Naive B cell (primary cell): ENCODE measurements at regions not wholly inside any gene's neighbourhood (a gene's known extent, or its start where the extent isn't known, plus 50 kb on each side); places are given as distances from the start of the nearest gene placed in this dataset.

Experiments
- ATAC-seq, 2 donors: fragments of 150-1000 bp; cut with Tn5 transposase; 2 replicates each; pipeline ENCODE4 v1.10.0; 2021; ENCODE audit warnings: low read depth in 2 of 2, mild to moderate bottlenecking in 2 of 2, moderate library complexity in 2 of 2
- DNase-seq: peaks from one replicate; pipeline ENCODE4 v3.0.0; 2022
- H3K27ac Mint-ChIP-seq, 6 donors: one replicate each; pipeline ENCODE4 v1.8.0; 2020 to 2022; ENCODE audit warnings: mild to moderate bottlenecking in 6 of 6, mixed read lengths in 6 of 6, moderate library complexity in 5 of 6, inconsistent platforms in 2 of 6
- H3K27me3 Mint-ChIP-seq, 3 donors: one replicate each; pipeline ENCODE4 v1.8.0; 2021 to 2022; ENCODE audit warnings: mixed read lengths in 3 of 3, mild to moderate bottlenecking in 1 of 3
- H3K36me3 Mint-ChIP-seq, 2 donors: one replicate each; pipeline ENCODE4 v1.8.0; 2020 to 2022; ENCODE audit warnings: mixed read lengths in 2 of 2, inconsistent platforms in 1 of 2, mild to moderate bottlenecking in 1 of 2
- H3K4me1 Mint-ChIP-seq, 3 donors: one replicate each; pipeline ENCODE4 v1.8.0; 2020 to 2022; ENCODE audit warnings: mixed read lengths in 3 of 3, inconsistent platforms in 1 of 3, mild to moderate bottlenecking in 1 of 3, moderate library complexity in 1 of 3
- H3K4me3 Mint-ChIP-seq, 8 donors: one replicate each; pipeline ENCODE4 v1.8.0; 2020 to 2022; ENCODE audit warnings: mild to moderate bottlenecking in 8 of 8, mixed read lengths in 8 of 8, moderate library complexity in 8 of 8, inconsistent platforms in 2 of 8
- H3K9me3 Mint-ChIP-seq, 7 donors: one replicate each; pipeline ENCODE4 v1.8.0; 2020 to 2022; ENCODE audit warnings: mixed read lengths in 7 of 7, mild to moderate bottlenecking in 5 of 7, inconsistent platforms in 2 of 7, moderate library complexity in 1 of 7

- H3K36me3 Mint-ChIP-seq: no peaks in the 10 kb centered on the region
- DNase-seq (no peak), ATAC-seq (no peak)
- no peak overlapping the region for H3K27ac Mint-ChIP-seq
- no peaks in the 10 kb centered on the region for H3K4me1 Mint-ChIP-seq
- no peak overlapping the region for H3K4me3 Mint-ChIP-seq
- H3K27me3 Mint-ChIP-seq: no peaks in the 10 kb centered on the region
- peaks cover 0 to 11% (median 2%) of the 10 kb centered on the region in 7 donors for H3K9me3 Mint-ChIP-seq
Observed at GRCh38 chr21:27649323-27649722, 682.4 kb upstream of the ADAMTS5 start.

- H3K27ac Mint-ChIP-seq: no peak overlapping the region
- no peaks in the 10 kb centered on the region for H3K4me1 Mint-ChIP-seq
Observed at GRCh38 chr21:27648560-27648959, 681.7 kb upstream of the ADAMTS5 start.

GRCh38 chr21:27647921-27648320, 681.0 kb upstream of the ADAMTS5 start:
- Mint-ChIP-seq H3K27ac (no peak overlapping the region), H3K27me3 (no peaks in the 10 kb centered on the region), H3K4me1 (no peaks in the 10 kb centered on the region), H3K4me3 (no peak overlapping the region), H3K36me3 (no peaks in the 10 kb centered on the region), H3K9me3 (peaks cover 0 to 15% (median 3%) of the 10 kb centered on the region in 7 donors)
- no peak for ATAC-seq
- no peak for DNase-seq

More at GRCh38 chr21:27648560-27648959, 681.7 kb upstream of the ADAMTS5 start:
- Mint-ChIP-seq H3K27me3 (no peaks in the 10 kb centered on the region), H3K4me3 (no peak overlapping the region), H3K9me3 (peaks cover 0 to 15% (median 3%) of the 10 kb centered on the region in 7 donors), H3K36me3 (no peaks in the 10 kb centered on the region)
- ATAC-seq (no peak), DNase-seq (no peak)

GRCh38 chr21:27647401-27647800, 680.5 kb upstream of the ADAMTS5 start:
- peaks cover 0 to 15% (median 3%) of the 10 kb centered on the region in 7 donors for H3K9me3 Mint-ChIP-seq
- no peak for DNase-seq
- no peak overlapping the region for H3K27ac Mint-ChIP-seq
- no peaks in the 10 kb centered on the region for H3K4me1 Mint-ChIP-seq
- no peaks in the 10 kb centered on the region for H3K36me3 Mint-ChIP-seq
- no peak for ATAC-seq
- H3K4me3 Mint-ChIP-seq: no peak overlapping the region
- H3K27me3 Mint-ChIP-seq: no peaks in the 10 kb centered on the region

- no peak overlapping the region for H3K27ac Mint-ChIP-seq
- DNase-seq: no peak
- H3K4me3 Mint-ChIP-seq: no peak overlapping the region
- no peak for ATAC-seq
- no peaks in the 10 kb centered on the region for H3K36me3 Mint-ChIP-seq
- peaks cover 0 to 15% (median 3%) of the 10 kb centered on the region in 7 donors for H3K9me3 Mint-ChIP-seq
- H3K27me3 Mint-ChIP-seq: no peaks in the 10 kb centered on the region
- H3K4me1 Mint-ChIP-seq: no peaks in the 10 kb centered on the region
Observed at GRCh38 chr21:27646691-27647090, 679.8 kb upstream of the ADAMTS5 start.

- Mint-ChIP-seq H3K27me3 (no peaks in the 10 kb centered on the region), H3K9me3 (peaks cover 0 to 15% (median 3%) of the 10 kb centered on the region in 7 donors), H3K4me1 (no peaks in the 10 kb centered on the region), H3K27ac (no peak overlapping the region), H3K4me3 (no peak overlapping the region), H3K36me3 (no peaks in the 10 kb centered on the region)
- DNase-seq (no peak), ATAC-seq (no peak)
Observed at GRCh38 chr21:27646056-27646455, 679.2 kb upstream of the ADAMTS5 start.

- Mint-ChIP-seq H3K27me3 (no peaks in the 10 kb centered on the region), H3K27ac (no peak overlapping the region), H3K36me3 (no peaks in the 10 kb centered on the region), H3K4me1 (no peaks in the 10 kb centered on the region), H3K9me3 (peaks cover 0 to 15% (median 2%) of the 10 kb centered on the region in 7 donors), H3K4me3 (no peak overlapping the region)
- DNase-seq (no peak), ATAC-seq (no peak)
Observed at GRCh38 chr21:27645285-27645684, 678.4 kb upstream of the ADAMTS5 start.

- ATAC-seq (no peak), DNase-seq (no peak)
- Mint-ChIP-seq H3K4me3 (no peak overlapping the region), H3K27me3 (no peaks in the 10 kb centered on the region), H3K36me3 (no peaks in the 10 kb centered on the region), H3K27ac (no peak overlapping the region), H3K9me3 (peaks cover 0 to 15% (median 2%) of the 10 kb centered on the region in 7 donors), H3K4me1 (no peaks in the 10 kb centered on the region)
Observed at GRCh38 chr21:27643326-27643725, 676.4 kb upstream of the ADAMTS5 start.

GRCh38 chr21:27639286-27639685, 672.4 kb upstream of the ADAMTS5 start:
- Mint-ChIP-seq H3K27me3 (no peaks in the 10 kb centered on the region), H3K4me3 (no peak overlapping the region), H3K4me1 (no peaks in the 10 kb centered on the region), H3K9me3 (peaks cover 1 to 8% (median 4%) of the 10 kb centered on the region in 7 donors), H3K27ac (no peak overlapping the region), H3K36me3 (no peaks in the 10 kb centered on the region)
- DNase-seq: no peak
- no peak for ATAC-seq

GRCh38 chr21:27636656-27637055, 669.8 kb upstream of the ADAMTS5 start:
- ATAC-seq: no peak

GRCh38 chr21:27633631-27634030, 666.7 kb upstream of the ADAMTS5 start:
- H3K36me3 Mint-ChIP-seq: no peaks in the 10 kb centered on the region
- no peak overlapping the region for H3K4me3 Mint-ChIP-seq
- peaks cover 1 to 6% (median 4%) of the 10 kb centered on the region in 7 donors for H3K9me3 Mint-ChIP-seq
- DNase-seq: no peak
- ATAC-seq: no peak
- no peaks in the 10 kb centered on the region for H3K27me3 Mint-ChIP-seq
- no peak overlapping the region for H3K27ac Mint-ChIP-seq
- H3K4me1 Mint-ChIP-seq: no peaks in the 10 kb centered on the region

More at GRCh38 chr21:27636656-27637055, 669.8 kb upstream of the ADAMTS5 start:
- H3K27me3 Mint-ChIP-seq: no peaks in the 10 kb centered on the region
- H3K4me3 Mint-ChIP-seq: no peak overlapping the region
- peaks cover 1 to 6% (median 4%) of the 10 kb centered on the region in 7 donors for H3K9me3 Mint-ChIP-seq
- H3K27ac Mint-ChIP-seq: no peak overlapping the region
- no peak for DNase-seq
- H3K4me1 Mint-ChIP-seq: no peaks in the 10 kb centered on the region
- H3K36me3 Mint-ChIP-seq: no peaks in the 10 kb centered on the region

GRCh38 chr21:27631471-27631870, 664.6 kb upstream of the ADAMTS5 start:
- Mint-ChIP-seq H3K36me3 (no peaks in the 10 kb centered on the region), H3K9me3 (peaks cover 1 to 9% (median 3%) of the 10 kb centered on the region in 7 donors), H3K4me1 (no peaks in the 10 kb centered on the region), H3K27ac (no peak overlapping the region), H3K4me3 (no peak overlapping the region), H3K27me3 (no peaks in the 10 kb centered on the region)
- DNase-seq: no peak
- ATAC-seq: no peak

GRCh38 chr21:27622631-27623030, 655.7 kb upstream of the ADAMTS5 start:
- Mint-ChIP-seq H3K36me3 (no peaks in the 10 kb centered on the region), H3K4me1 (no peaks in the 10 kb centered on the region), H3K27me3 (no peaks in the 10 kb centered on the region), H3K27ac (no peak overlapping the region), H3K4me3 (no peak overlapping the region), H3K9me3 (peaks cover 0 to 9% (median 2%) of the 10 kb centered on the region in 7 donors)
- DNase-seq (no peak), ATAC-seq (no peak)

GRCh38 chr21:27614231-27614630, 647.3 kb upstream of the ADAMTS5 start:
- Mint-ChIP-seq H3K36me3 (no peaks in the 10 kb centered on the region), H3K27me3 (no peaks in the 10 kb centered on the region), H3K27ac (no peak overlapping the region), H3K4me1 (no peaks in the 10 kb centered on the region), H3K4me3 (no peak overlapping the region), H3K9me3 (peaks cover 0 to 7% (median 2%) of the 10 kb centered on the region in 7 donors)
- DNase-seq: no peak
- ATAC-seq: no peak

- no peak overlapping the region for H3K27ac Mint-ChIP-seq
- no peak for ATAC-seq
- H3K36me3 Mint-ChIP-seq: no peaks in the 10 kb centered on the region
- no peak overlapping the region for H3K4me3 Mint-ChIP-seq
- H3K27me3 Mint-ChIP-seq: no peaks in the 10 kb centered on the region
- no peaks in the 10 kb centered on the region for H3K4me1 Mint-ChIP-seq
- DNase-seq: no peak
- H3K9me3 Mint-ChIP-seq: peaks cover 2 to 17% (median 5%) of the 10 kb centered on the region in 7 donors
Observed at GRCh38 chr21:27606422-27606821, 639.5 kb upstream of the ADAMTS5 start.
